GM21367 (cell line): ENCODE measurements at regions not wholly inside any gene's neighbourhood (a gene's known extent, or its start where the extent isn't known, plus 50 kb on each side); places are given as distances from the start of the nearest gene placed in this dataset.
"Not testable (repeated sequence)": the region's sequence is repeated elsewhere in the genome, so short reads cannot be mapped to it uniquely, and the experiment has no call there.

Experiments used
- ATAC-seq: cut with Tn5 transposase; IDR thresholded peaks from one replicate; pipeline ENCODE4 v1.9.1; 2021; ENCODE audit not compliant: unreplicated experiment

DNA sequence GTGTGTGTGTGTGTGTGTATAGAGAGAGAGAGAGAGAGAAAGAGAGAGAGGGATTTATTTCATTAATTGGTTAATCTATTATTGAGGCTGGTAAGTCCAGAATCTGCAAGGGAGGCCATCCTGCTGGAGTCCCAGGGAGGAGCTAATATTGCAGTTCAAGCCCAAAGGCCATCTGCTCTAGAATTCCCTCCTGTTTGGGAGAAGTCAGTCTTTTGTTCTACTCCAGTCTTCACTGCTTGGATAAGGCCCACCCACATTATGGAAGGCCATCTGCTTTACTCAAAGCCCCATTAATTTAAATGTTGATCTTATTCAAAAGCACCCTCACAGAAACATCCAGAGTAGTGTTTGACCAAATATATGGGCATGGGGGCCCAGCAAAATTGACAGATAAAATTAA lies 317.5 kb upstream of the RASGEF1B start:
- ATAC-seq, result no peak

DNA sequence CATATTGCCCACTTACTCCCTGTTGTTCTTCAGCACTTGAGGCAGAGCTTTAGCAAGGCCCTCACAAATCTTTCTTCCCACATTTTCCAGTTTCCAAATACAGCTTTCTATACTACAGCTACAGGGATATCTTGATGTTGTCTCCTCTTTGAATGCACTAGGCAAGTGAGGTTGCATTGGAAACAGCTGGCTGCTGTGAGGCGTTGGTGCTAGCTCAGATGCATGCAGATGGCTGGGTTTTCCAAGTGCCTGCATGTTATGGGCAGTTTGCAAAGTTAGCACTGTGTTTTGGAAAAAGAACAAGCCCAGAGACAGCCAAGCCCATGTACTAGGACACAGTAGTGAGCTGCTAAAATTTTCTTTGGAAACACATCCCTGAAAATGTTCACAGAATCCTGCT lies 315.1 kb upstream of the RASGEF1B start:
- no peak for ATAC-seq

DNA sequence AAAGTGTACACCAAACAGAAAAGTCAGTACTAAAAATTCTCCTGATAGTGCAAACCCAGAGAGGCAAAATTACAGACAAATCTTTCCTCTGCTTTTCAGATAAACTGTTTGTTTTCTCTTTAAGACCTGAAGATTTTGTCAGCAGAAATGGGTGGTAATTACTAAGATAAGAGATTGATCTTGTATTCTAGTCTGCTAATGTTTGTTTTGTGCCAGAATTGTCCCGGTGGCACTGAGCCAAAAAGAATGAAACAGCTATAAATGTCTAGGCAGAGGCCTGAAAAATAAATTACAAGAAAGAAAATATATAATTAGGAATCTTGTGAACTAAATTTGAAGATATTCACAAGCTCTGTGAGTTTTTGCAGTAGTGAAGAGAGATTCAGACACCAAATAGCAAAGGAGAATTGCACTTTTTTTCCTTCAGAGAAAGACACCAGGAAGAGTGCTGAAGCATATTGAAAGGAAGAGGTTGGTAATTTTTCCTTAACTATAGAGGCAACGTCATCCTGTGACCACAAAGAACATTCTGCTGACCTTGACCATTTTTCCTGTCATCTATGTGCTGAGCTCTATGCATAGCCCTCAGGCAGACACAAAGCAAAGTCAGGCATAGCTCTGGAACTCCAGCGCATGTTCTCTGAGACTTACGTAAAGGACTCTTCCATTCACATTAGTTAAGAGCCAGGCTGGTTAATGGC lies 314.5 kb upstream of the RASGEF1B start:
- ATAC-seq, result no peak

DNA sequence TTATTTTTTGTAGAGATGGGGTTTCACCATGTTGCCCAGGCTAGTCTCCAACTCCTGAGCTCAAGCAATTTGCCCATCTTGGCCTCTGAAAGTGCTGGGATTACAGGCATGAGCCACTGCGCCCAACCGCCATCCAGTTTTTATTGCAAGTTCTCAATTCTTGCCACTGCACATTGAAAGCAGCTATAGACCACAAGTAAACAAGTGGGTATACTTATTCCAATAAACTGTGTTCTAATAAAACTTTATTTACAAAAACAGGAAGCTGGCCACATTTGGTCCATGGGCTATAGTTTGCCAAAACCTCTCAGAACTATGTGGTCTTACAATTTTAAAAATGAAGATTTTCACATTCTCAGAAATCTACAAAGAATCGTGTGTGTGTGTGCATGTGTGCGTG lies 313.6 kb upstream of the RASGEF1B start:
- no peak for ATAC-seq

DNA sequence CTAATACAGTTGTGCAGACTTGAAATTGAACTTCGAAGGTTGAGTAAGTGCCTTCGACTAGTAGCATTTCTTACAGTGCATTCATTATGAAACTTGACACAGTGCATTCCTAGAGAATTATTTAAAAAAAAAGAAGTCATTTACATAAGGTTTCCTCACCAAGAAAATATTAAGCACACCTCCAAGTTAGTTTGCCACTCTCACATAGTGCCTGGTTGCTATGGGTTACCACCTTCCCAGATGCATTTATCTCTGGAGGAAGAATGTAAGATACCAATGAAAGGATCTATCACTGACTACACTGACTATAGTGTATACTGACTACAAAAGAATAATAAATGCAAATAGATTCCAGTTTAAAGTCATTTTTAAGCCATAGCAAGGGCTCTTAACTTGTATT lies 311.9 kb upstream of the RASGEF1B start:
- no peak for ATAC-seq

DNA sequence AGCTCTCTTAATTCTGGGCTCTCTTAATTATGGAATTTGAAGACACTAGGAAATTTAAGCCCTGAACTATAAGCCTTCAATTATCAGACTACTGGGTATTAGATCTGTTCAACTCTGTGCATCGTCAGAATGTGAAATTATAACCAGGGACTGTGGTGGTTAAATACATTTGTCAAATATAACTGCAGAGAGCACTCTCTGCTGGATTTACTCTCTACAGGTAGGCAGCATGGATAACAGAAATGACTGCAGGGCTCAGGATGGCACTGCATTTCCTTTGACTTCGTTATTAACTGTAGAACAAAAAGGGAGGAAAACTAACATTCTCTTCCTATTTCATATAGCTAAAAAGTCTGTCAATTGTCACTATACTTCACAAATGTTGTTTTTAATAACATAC lies 310.1 kb upstream of the RASGEF1B start:
- ATAC-seq, result no peak

DNA sequence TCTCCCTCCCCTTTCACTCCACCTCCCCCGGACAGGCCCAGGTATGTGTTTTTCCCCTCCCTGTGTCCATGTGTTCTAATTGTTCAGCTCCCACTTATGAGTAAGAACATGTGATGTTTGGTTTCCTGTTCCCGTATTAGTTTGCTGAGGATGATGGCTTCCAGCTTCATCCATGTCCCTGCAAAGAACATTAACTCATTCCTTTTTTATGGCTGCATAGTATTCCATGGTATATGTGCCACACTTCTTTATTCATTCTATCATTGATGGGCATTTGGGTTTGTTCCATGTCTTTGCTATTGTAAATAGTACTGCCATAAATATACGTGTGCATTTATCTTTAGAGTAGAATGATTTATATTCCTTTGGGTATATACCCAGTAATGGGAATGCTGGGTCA lies 306.0 kb upstream of the RASGEF1B start:
- not testable (repeated sequence) for ATAC-seq

DNA sequence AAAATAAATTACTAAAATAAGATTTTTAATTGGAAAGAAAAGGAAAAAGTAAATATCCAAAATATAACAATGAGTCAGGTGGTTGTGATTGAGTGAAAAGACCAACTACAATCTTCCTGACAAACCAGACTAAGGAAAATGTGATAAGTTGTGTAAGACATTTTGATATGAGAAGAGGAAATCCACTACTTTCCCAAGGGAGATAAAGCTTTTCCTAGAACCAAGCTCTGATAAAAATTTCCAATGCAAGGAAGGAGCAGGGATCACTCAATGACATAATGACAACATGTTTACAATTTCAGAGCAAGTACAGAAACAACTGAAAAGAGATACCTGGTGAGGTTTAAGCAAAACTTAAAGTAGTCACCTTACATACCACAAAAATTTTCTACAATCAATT lies 305.1 kb upstream of the RASGEF1B start:
- ATAC-seq, result no peak

DNA sequence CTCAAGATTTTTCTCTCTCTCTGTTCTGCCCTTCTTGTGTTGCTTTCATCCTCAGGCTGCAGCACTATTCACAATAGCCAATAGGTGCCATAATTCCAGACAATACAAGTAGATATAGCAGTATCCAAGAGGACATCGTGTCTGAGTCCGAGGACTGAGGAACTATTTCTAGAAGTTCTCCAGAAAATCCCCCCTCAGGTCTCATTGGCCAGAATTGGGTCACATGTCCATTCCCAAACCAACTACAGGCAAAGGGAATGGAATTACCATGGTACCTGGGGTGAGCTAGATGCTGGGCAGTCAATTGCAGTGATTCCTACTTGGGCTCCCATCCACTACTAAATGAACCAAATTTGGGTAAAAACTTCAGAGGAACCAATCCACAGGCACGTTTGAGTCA lies 301.9 kb upstream of the RASGEF1B start:
- no peak for ATAC-seq

DNA sequence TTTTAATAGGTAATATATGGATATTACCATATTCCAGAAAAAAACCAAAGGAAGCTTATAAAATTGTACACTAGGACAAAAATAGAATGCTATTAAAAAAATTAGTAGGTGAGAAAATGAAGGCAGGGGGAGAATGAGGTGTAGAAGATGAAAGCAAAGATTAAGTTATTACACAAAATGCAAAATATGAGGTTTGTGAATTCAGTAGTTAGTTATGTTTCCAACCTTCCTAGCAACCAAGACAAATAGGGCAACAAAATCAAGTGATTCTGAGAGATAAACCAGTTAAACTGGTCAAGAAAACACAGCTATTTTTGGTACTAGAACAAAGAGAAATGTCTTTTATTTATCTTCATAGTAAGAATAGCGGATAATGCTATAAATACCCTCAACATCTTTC lies 300.0 kb upstream of the RASGEF1B start:
- no peak for ATAC-seq

DNA sequence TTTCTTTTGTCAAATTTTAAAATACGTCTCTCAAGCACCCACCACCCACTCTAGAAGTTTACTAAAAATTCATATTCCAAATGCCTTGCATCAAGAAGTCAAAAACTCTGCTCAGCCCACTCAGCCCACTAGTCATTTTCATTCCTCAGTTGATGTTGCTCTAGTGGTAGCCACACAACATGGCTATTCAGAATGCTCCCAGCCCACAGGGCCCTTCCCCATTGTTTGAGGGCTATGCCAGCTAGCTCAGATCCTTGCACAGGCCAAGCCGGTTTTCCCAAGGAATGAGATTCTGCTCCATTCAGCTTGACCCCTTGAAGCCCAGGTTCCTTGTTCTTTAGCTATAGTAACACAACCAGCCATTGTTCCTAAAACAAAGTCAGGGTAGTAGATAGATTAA lies 297.5 kb upstream of the RASGEF1B start:
- ATAC-seq, result no peak

DNA sequence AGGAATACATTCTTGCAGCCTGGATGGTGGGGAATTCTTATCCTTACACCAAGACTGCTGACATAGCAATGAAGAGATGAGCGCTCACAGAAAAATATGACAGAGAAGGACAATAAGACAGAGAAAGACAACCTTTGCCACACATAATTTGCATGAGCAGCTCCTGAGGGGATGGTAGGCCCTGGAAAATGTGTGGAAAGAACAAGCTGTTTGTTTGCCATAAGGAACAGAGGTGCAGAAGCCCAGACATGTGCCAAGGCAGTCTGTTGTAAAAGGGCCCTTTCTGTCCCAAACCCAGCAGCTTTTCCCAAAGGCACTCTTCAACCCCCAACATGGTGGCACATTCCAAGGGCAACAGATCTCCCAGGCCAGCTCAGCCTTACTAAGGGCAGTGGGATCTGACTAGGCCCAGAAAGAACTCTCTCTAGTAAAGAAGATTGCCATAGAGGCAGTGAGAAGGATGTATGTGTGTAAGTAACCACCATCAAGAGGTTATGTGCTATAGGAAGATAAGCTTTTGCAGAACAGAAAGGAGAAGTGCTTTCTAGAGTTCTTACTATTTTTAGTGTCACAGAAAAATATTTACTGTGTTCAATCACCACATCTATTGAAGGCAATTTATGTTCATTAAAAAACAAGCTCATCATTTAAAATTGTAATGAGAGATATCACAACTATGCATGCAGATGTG lies 287.0 kb upstream of the RASGEF1B start:
- ATAC-seq, result peak; percentile 53

DNA sequence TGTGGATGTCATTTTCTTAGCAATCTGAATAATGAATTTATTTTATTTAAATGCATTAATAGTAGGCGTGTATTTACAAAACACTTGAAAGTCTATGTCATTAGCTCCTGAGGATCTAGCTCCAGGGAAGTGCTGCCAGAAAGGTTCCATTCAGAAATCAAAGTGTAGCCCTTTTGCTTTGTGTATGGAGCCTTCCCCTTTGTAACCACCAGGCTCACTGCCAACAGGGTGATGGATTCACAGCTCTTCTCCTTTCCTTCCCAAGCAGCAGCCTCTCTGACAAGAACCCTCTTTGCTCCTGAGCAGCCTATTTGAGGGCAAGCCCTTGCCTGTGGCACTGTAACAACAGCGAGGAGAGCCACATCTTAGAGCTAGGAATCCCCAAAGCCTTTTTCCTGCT lies 286.0 kb upstream of the RASGEF1B start:
- ATAC-seq, result no peak

DNA sequence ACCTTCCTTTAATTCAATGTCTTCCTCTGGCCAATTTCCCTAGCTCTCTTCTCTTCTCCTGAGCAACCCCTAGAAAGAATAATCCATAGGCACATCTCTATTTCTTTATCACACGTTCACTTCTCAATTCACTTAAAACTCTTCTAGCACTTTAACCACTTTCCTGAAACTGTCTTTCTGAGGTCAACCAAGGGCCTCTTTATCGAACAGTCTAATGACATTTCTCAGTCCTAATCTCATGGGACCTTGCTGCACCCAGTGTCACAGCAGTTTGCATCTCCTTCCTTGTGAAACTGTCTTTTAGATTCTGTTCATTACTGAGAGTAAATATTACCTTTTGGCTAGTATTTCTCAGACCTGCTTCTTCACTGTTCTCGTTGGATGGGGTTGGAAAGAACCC lies 285.3 kb upstream of the RASGEF1B start:
- peak; percentile 95 for ATAC-seq

DNA sequence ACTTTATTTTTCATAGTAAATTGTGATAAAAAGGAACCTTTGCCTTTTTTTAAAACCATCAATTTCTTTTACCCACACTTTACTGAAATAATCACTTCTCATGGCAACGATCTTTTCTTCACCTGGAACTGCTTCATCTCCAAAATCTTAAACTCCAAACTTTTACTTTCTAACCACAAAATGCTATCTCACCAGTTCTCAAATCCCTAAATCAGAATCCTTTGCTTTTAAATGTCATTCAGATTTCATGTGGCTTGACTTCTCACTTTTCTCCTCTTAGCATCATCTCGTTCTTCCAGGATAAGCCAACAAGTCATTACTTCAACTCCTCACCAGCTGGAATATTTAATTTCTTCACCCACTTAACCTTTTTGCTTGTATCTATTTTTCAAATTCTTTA lies 284.3 kb upstream of the RASGEF1B start:
- ATAC-seq, result no peak

DNA sequence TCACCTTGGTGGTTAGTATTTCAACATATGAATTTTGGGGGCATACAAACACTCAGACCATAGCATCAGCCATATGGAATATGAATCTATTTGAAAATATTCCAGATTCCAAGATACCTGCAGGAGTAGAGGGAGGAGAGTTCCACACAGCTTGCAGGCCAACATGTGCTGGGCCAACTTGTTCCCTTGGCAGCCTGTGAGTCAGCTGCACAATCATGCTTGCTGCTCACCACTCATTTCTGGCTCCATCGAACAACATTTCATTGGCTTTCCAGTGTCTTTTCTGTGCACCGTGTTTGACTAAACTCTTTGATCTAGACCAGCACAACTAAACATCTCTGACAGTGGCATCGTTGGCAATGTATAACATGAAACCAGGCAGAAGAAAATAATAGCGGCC lies 282.5 kb upstream of the RASGEF1B start:
- ATAC-seq, result no peak

DNA sequence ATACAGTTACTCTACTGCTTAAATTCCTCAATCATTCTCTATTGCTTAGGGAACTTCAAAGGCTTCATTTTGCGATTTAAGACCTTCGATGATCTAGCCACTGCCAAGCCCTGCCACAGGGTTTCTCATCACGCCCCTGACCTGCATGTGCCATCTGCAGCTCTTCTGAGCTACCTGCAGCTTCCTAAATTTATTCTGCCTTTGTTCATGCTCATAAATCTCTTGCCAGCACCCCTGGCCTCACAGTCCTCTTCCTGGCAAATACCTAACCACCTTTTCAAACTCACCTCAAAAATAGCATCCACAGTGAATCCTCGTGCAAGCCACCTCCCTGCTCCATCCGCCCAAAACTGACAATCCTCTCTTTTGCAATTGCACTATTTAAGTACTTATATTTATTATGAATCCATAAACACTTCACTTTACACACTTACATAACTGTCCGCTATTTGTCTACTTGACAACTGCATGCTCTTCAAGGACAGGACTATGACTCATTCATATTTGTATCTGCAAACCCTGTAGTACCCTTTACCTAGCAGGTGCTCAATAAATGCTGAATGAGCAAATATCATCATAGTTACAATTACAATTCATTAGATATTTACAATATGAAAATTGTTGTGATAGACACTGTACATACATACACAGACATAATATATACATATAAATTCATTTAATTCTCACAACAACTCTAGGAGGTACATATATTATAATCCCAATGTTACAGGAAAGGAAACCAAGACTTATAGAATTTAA lies 280.0 kb upstream of the RASGEF1B start:
- ATAC-seq, result no peak

DNA sequence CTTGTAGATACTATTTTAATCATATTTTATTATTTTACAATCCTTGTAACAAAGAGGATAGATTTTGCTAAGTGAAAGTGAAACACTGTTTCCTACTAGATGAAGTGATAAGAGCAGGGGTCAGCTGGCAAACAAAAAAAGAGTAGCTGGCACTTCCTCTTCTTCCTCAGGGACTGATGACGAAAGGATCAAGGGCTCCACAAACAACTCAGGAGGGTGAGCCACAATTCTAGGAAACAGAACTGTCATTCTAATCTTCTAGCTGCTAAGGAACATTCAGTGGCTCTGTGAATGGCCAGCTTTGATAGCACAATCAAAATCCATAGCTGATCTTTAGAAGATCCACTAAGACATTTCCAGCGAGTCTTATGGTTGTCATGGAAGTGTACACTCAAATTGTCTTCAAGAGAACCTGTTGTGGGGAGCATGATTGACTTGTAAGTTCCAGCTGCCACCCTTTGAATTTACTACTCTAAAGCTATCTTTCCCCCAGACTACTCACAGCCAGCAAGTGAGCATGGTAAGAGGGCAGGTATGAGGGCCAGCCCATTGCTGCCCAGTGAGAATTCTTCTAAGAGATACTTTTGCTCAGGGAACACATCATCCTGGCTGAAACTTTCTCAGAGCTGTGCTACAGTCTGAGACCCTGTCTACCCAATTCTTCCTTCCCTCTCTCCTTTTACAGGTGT lies 275.7 kb upstream of the RASGEF1B start:
- ATAC-seq, result no peak

DNA sequence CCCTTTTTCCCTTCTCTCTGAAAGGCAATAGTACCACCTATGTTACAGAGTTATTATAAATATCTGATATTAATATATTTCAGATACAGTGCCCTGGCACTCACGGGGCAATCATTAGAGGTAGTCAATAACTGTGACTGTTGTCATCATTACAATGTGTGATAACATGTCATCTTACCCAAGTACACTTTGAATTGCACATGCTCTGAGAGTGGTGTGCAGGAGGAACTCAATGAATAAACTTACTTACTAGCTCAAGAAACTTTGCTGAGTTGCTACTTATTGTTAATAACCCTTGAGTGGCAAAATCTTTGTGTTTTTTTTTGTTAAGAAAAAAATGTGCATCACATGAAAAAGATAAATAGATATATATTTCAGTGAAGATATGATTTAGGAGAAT lies 275.1 kb upstream of the RASGEF1B start:
- ATAC-seq, result no peak

DNA sequence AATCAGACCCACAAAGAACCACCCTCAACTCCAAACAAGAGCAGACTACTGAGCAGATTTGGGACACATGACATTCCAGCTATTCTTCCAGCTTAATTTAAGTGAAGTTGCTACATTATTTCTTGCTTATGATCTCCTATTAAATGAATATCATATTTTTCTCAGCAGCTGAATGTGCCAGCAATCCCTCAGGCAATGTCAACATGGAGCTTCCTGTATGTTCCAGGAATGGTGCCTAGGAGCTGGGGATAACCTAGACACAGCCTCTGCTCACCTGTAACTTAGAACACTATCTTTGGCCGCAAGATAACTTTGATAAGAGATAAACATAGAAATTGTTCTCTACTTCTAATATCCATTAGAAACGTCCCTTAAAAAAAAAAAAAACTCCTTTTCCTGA lies 274.4 kb upstream of the RASGEF1B start:
- no peak for ATAC-seq

DNA sequence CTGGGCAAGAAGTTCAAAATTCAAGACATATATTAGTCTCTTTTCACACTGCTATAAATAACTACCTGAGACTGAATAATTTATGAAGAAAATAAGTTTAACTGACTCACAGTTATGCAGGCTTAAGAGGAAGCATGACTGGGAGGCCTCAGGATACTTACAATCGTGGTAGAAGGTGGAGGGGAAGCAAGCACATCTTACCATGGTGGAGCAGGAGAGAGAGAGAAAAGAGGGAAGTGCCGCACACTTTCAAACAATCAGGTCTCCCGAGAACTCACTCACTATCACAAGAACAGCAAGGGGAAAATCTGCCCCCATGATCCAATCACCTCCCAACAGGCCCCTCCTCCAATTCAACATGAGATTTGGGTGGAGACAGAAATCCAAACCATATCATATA lies 273.3 kb upstream of the RASGEF1B start:
- ATAC-seq, result no peak
